MCF 10A (cell line): ENCODE measurements at regions not wholly inside any gene's neighbourhood (a gene's known extent, or its start where the extent isn't known, plus 50 kb on each side); places are given as distances from the start of the nearest gene placed in this dataset.
A peak's percentile ranks its signal among the peaks of the same experiment; 100 is the strongest.

ENCODE experiments used
- BruUV-seq: library from RNA; stranded (reverse); fragments of 400-500 nt; replicated peaks from 2 replicates; lab custom pipeline; 2021; lab: Mats Ljungman, UMichigan
- CTCF ChIA-PET: fragments of 300-600 bp; sonication (Branson Sonifier 250); formaldehyde crosslinking; extraction: SDS; loops from one replicate; lab custom pipeline; 2021; ENCODE audit warnings: antibody characterized with exemption, inconsistent platforms; lab: Yijun Ruan, JAX
- POLR2A ChIA-PET: fragments of 300-600, 350-650 bp; sonication (Branson Sonifier 250); formaldehyde crosslinking; extraction: SDS; loops from one replicate; lab custom pipeline; 2020; ENCODE audit warnings: antibody characterized with exemption, inconsistent platforms; lab: Yijun Ruan, JAX
- DNase-seq: peaks from one replicate; pipeline ENCODE4 v3.0.0-alpha.2; 2018; ENCODE audit not compliant: unreplicated experiment
- H3K27ac Mint-ChIP-seq: one replicate; pipeline ENCODE4 v1.8.0; 2022; ENCODE audit warnings: mild to moderate bottlenecking, low read depth, mixed read lengths; ENCODE audit not compliant: unreplicated experiment
- H3K27me3 Mint-ChIP-seq: one replicate; pipeline ENCODE4 v1.8.0; 2022; ENCODE audit warnings: mixed read lengths; ENCODE audit not compliant: insufficient read depth, unreplicated experiment
- H3K36me3 Mint-ChIP-seq: one replicate; pipeline ENCODE4 v1.8.0; 2022; ENCODE audit warnings: mild to moderate bottlenecking, moderate library complexity, mixed read lengths; ENCODE audit not compliant: insufficient read depth, unreplicated experiment
- H3K4me1 Mint-ChIP-seq: one replicate; pipeline ENCODE4 v1.8.0; 2022; ENCODE audit warnings: mixed read lengths; ENCODE audit not compliant: insufficient read depth, unreplicated experiment
- H3K4me3 Mint-ChIP-seq: one replicate; pipeline ENCODE4 v1.8.0; 2022; ENCODE audit warnings: mild to moderate bottlenecking, moderate library complexity, mixed read lengths; ENCODE audit not compliant: unreplicated experiment
- H3K9me3 Mint-ChIP-seq: one replicate; pipeline ENCODE4 v1.8.0; 2022; ENCODE audit warnings: mixed read lengths; ENCODE audit not compliant: unreplicated experiment
- CTCF ChIP-seq: fragments of 200-600 bp; IDR thresholded peaks from one replicate; pipeline ENCODE4 v1.8.0; 2022; ENCODE audit warnings: antibody characterized with exemption, mild to moderate bottlenecking; ENCODE audit not compliant: unreplicated experiment
- intact Hi-C: fragments of 100-400 bp; cut with micrococcal nuclease; formaldehyde crosslinking; loops from 2 replicates; pipeline ENCODE4 v1.14.1; 2022

- peak; percentile 5 for DNase-seq
- CTCF ChIA-PET = interaction anchor here (0.6 to 1.4 kb wide), 4 partner anchors 19 to 1005 kb away, joined by 3 to 5 read pairs (median 3); no protein-coding TSS in a partner anchor
- H3K27me3 Mint-ChIP-seq = peaks cover 60% of the 10 kb centered on the region
- no peaks in the 10 kb centered on the region for H3K36me3 Mint-ChIP-seq
- intact Hi-C loops = no loop called here
- H3K4me3 Mint-ChIP-seq = no peak overlapping the region
- no peak overlapping the region for H3K27ac Mint-ChIP-seq
- no peaks in the 10 kb centered on the region for H3K4me1 Mint-ChIP-seq
- POLR2A ChIA-PET = no interaction called here
- no TSS peak for BruUV-seq
- peaks cover 7% of the 10 kb centered on the region for H3K9me3 Mint-ChIP-seq
- TF ChIP-seq CTCF = peak; percentile 14
These were observed 758.4 kb upstream of the ROBO1 start for GRCh38 chr3:80526153-80526552.

GRCh38 chr3:80521081-80521480 lies 753.3 kb upstream of the ROBO1 start:
- no peak overlapping the region for H3K4me3 Mint-ChIP-seq
- DNase-seq = no peak
- peaks cover 69% of the 10 kb centered on the region for H3K27me3 Mint-ChIP-seq
- CTCF ChIA-PET = interaction anchor here (0.7 kb wide), 1 partner anchor 11 kb away, joined by 3 read pairs; no protein-coding TSS in a partner anchor
- H3K36me3 Mint-ChIP-seq = no peaks in the 10 kb centered on the region
- H3K27ac Mint-ChIP-seq = no peak overlapping the region
- intact Hi-C loops = no loop called here
- no peaks in the 10 kb centered on the region for H3K4me1 Mint-ChIP-seq
- peaks cover 7% of the 10 kb centered on the region for H3K9me3 Mint-ChIP-seq
- TF ChIP-seq CTCF = no peak
- BruUV-seq = no TSS peak
- POLR2A ChIA-PET = no interaction called here

GRCh38 chr3:80519436-80519835 lies 751.6 kb upstream of the ROBO1 start:
- no peak for TF ChIP-seq CTCF
- Mint-ChIP-seq H3K9me3 (peaks cover 7% of the 10 kb centered on the region), H3K4me3 (no peak overlapping the region), H3K4me1 (no peaks in the 10 kb centered on the region), H3K27ac (no peak overlapping the region), H3K36me3 (no peaks in the 10 kb centered on the region), H3K27me3 (peaks cover 76% of the 10 kb centered on the region)
- ChIA-PET POLR2A (no interaction called here), CTCF (no interaction called here)
- BruUV-seq = no TSS peak
- intact Hi-C loops = no loop called here
- DNase-seq = no peak

- TF ChIP-seq CTCF = no peak
- peaks cover 4% of the 10 kb centered on the region for H3K36me3 Mint-ChIP-seq
- no peak for DNase-seq
- H3K4me1 Mint-ChIP-seq = no peaks in the 10 kb centered on the region
- CTCF ChIA-PET = interaction anchor here (0.5 to 1.0 kb wide), 2 partner anchors 16 to 27 kb away, joined by 3 to 5 read pairs; no protein-coding TSS in a partner anchor
- H3K27ac Mint-ChIP-seq = no peak overlapping the region
- POLR2A ChIA-PET = no interaction called here
- peaks cover 14% of the 10 kb centered on the region for H3K9me3 Mint-ChIP-seq
- H3K27me3 Mint-ChIP-seq = peaks cover 39% of the 10 kb centered on the region
- BruUV-seq = no TSS peak
- intact Hi-C loops = no loop called here
- H3K4me3 Mint-ChIP-seq = no peak overlapping the region
These were observed 728.7 kb upstream of the ROBO1 start for GRCh38 chr3:80496452-80496851.
